Esophagus squamous epithelium (tissue), 5 donors: ENCODE measurements at regions not wholly inside any gene's neighbourhood (a gene's known extent, or its start where the extent isn't known, plus 50 kb on each side); places are given as distances from the start of the nearest gene placed in this dataset.
A peak's percentile ranks its signal among the peaks of the same experiment; 100 is the strongest.

ENCODE experiments used
- DNase-seq: peaks from one replicate; lab custom pipeline; 2025; lab: John Stamatoyannopoulos, UW
- H3K27ac ChIP-seq, 4 donors: fragments of 200-600 bp; sonication (generic); one replicate each; pipeline ENCODE4 v1.5.1; 2016 to 2019; ENCODE audit warnings: mild to moderate bottlenecking in 1 of 4
- H3K27me3 ChIP-seq, 4 donors: fragments of 200-600 bp; sonication (generic); 1 replicate in 3 of 4; 2 replicates in 1 of 4; pipeline versions ENCODE4 v1.5.1 to v1.6.0; 2017 to 2021; ENCODE audit warnings: antibody characterized with exemption in 1 of 4
- H3K36me3 ChIP-seq, 3 donors: fragments of 200-600 bp; sonication (generic); one replicate each; pipeline ENCODE4 v1.5.1; 2016 to 2019
- H3K4me1 ChIP-seq, 3 donors: fragments of 200-600 bp; sonication (generic); one replicate each; pipeline ENCODE4 v1.5.1; 2017 to 2019
- H3K4me3 ChIP-seq, 4 donors: fragments of 200-600 bp; sonication (generic); 1 replicate in 3 of 4; 2 replicates in 1 of 4; pipeline ENCODE4 v1.5.1; 2016 to 2019; ENCODE audit warnings: mild to moderate bottlenecking in 2 of 4, moderate library complexity in 1 of 4
- H3K9me3 ChIP-seq, 3 donors: fragments of 200-600 bp; sonication (generic); one replicate each; pipeline ENCODE4 v1.5.1; 2016 to 2019
- POLR2A ChIP-seq, 4 donors: fragments of 450-650 bp; IDR thresholded peaks; one replicate each; pipeline ENCODE4 v1.6.1; 2017; ENCODE audit warnings: antibody characterized with exemption in 4 of 4, mild to moderate bottlenecking in 4 of 4, moderate library complexity in 3 of 4
- WGBS, 2 donors: methylation state at CpG; one replicate each; pipeline ENCODE4 v1.1.5; 2018; 5-methylcytosine and 5-hydroxymethylcytosine counted together
- intact Hi-C: fragments of 100-400 bp; cut with DNase I; formaldehyde crosslinking; loops from one replicate; pipeline ENCODE4 v1.15.0; 2022
- TF ChIP-seq, protein P1 (sequence below), 6 experiments: fragments of 450-650 bp in 4 of 6; fragments of 200-600 bp in 2 of 6; sonication (generic) in 2 of 6; IDR thresholded peaks; one replicate each; pipeline ENCODE4 v1.5.1; 2016 to 2019; ENCODE audit warnings: antibody characterized with exemption in 6 of 6, mild to moderate bottlenecking in 4 of 6, moderate library complexity in 4 of 6
- donor health status: DM: yes; HTN: yes; CAD: no.

DNA sequence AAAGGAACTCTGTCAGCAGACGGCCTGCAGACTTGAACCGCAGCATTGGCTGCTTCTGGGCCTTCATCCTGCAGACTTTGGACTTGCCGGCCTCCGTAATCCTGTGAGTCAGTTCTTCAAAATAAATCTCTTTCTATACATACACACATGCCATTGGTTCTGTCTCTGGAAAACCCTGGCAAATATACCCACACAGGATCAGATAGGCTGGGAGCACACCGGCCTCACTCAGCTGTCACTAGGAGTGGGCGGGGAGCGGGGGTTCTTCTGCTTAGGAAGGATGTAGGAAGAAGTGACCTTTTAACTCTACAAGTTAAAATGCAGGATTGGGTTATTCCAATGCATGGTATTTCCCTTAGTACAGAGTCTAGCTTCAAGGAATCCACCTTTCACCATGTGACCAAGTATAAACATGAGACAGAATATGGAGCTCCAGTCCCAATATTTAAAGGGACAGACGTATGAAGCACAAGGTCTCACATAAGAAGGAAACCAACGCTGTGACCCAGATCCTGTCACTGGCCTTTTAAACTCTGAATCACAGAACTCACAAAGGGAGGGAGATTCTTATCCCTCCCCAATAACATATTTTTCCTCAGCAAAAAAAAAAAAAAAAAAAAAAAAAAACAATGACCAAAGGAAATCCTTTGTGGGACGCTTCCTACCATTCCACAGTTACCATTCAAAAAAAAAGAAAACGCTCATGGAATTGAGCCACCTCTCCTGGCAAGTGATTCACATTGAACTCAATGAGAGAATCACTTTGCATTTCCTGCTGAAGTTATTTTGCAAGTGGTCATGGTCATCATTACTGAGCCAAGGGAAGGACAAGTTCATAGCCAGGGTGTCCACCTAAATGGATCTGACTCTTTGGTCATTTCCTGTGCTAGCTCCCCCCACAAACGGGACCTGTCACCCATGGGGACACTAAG lies 352.9 kb downstream of the FOXO1 start:
- no peaks in the 10 kb centered on the region for H3K36me3 ChIP-seq
- TF ChIP-seq, protein P1, sequence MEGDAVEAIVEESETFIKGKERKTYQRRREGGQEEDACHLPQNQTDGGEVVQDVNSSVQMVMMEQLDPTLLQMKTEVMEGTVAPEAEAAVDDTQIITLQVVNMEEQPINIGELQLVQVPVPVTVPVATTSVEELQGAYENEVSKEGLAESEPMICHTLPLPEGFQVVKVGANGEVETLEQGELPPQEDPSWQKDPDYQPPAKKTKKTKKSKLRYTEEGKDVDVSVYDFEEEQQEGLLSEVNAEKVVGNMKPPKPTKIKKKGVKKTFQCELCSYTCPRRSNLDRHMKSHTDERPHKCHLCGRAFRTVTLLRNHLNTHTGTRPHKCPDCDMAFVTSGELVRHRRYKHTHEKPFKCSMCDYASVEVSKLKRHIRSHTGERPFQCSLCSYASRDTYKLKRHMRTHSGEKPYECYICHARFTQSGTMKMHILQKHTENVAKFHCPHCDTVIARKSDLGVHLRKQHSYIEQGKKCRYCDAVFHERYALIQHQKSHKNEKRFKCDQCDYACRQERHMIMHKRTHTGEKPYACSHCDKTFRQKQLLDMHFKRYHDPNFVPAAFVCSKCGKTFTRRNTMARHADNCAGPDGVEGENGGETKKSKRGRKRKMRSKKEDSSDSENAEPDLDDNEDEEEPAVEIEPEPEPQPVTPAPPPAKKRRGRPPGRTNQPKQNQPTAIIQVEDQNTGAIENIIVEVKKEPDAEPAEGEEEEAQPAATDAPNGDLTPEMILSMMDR (IDR thresholded peaks at IDR 0.05) = no peak
- no peak for TF ChIP-seq POLR2A (IDR thresholded peaks at IDR 0.05)
- WGBS, 2 donors = 80 to 81% methylated on average over 10 to 12 of the region's 12 CpGs
- no peak for DNase-seq
- intact Hi-C loops = no loop called here
- H3K4me3 ChIP-seq = no peak overlapping the region
- no peaks in the 10 kb centered on the region for H3K9me3 ChIP-seq
- peak overlapping the region in 2 of 4 donors; percentile 6 to 30 for H3K27ac ChIP-seq
- H3K4me1 ChIP-seq = peaks cover 0 to 22% (median 8%) of the 10 kb centered on the region in 3 donors
- H3K27me3 ChIP-seq = peaks cover 0 to 16% (median 0%) of the 10 kb centered on the region in 4 donors

DNA sequence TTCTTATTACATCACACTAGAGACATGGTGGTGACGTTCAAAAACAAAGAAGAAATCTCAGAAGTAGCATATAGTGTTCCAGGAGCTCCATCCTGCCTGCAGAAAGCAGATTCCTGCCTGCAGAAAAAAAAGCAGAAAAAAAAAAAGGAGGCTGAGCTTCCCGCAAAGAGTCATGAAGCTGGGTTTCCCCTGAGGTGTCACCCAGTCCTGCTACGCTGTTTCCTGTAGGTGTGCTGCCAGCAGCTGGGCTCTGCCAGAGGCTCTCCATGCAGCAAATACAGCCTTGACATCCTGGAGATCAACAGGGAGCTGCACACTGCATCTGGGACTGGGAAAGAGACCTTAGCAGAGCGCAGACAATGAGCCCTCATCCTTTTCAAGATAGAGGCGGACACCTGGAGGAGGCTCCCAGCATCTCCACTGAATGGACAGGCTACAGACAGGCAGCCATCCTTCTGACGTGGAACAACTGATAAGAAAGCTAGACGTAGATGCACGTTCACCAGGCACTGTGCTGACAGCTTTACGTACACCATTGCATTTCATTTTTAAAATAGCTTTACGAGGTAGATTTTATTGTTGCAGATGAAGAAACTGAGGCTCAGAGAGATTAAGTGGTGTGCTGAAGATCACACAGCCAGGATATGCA lies 350.9 kb downstream of the FOXO1 start:
- no peak overlapping the region for H3K4me3 ChIP-seq
- intact Hi-C loops = no loop called here
- no peak for TF ChIP-seq POLR2A (IDR thresholded peaks at IDR 0.05)
- TF ChIP-seq, protein P1 (IDR thresholded peaks at IDR 0.05) = no peak
- 62 to 72% methylated on average over 9 of the region's 10 CpGs for WGBS, 2 donors
- DNase-seq = no peak
- peaks cover 0 to 16% (median 0%) of the 10 kb centered on the region in 4 donors for H3K27me3 ChIP-seq
- peaks cover 0 to 24% (median 8%) of the 10 kb centered on the region in 3 donors for H3K4me1 ChIP-seq
- H3K36me3 ChIP-seq = no peaks in the 10 kb centered on the region
- no peak overlapping the region for H3K27ac ChIP-seq
- no peaks in the 10 kb centered on the region for H3K9me3 ChIP-seq

DNA sequence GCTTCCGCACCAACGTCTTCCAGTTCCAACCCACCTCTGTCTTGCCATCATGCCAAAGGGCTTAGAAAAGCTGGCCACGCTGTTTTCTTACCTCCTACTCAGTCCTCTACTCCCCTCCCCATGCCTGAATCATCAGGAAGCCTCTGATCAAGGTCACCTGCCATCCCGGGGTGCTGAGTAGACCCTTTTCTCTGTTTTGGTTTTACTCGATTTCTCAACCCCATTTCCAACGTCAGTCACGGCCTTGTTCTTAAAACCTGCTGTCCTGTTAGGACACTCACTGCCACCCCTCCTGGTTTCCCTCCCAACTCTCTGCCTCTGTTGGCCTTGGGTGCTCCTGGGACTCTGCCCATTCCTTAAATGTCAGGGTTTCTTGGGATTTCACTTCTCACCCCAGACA lies 350.1 kb downstream of the FOXO1 start:
- intact Hi-C loops = no loop called here
- no peaks in the 10 kb centered on the region for H3K9me3 ChIP-seq
- WGBS, 2 donors = 74 to 76% methylated on average over 7 of the region's 7 CpGs

DNA sequence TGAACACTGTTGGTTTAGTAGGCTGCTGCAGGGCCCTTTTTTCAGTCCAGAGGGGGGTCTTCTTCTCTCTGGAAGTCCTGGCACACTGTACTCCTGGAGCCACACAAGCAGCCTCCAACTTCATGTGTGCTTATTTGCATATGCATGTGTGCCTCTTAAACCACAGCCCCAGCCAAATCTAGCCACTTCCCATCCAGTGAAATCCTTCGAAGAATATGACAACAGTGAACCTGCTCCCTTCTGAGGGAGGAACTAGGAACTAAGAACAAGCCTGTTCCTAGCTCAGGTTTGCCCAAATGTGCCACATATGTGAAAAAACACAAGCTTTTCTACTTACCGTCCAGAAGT lies 348.5 kb downstream of the FOXO1 start:
- peaks cover 0 to 16% (median 0%) of the 10 kb centered on the region in 4 donors for H3K27me3 ChIP-seq
- no peak overlapping the region for H3K27ac ChIP-seq
- TF ChIP-seq POLR2A (IDR thresholded peaks at IDR 0.05) = no peak
- TF ChIP-seq, protein P1 (IDR thresholded peaks at IDR 0.05) = no peak
- no peak for DNase-seq
- intact Hi-C loops = no loop called here
- H3K9me3 ChIP-seq = peaks cover 0 to under 1% (median 0%) of the 10 kb centered on the region in 3 donors
- no peaks in the 10 kb centered on the region for H3K36me3 ChIP-seq
- no peak overlapping the region for H3K4me3 ChIP-seq
- WGBS, 2 donors = 39 to 53% methylated on average over 2 of the region's 2 CpGs
- H3K4me1 ChIP-seq = peaks cover 0 to 24% (median 8%) of the 10 kb centered on the region in 3 donors

More for the DNA sequence above, 350.1 kb downstream of the FOXO1 start:
- DNase-seq = no peak
- H3K27me3 ChIP-seq = peaks cover 0 to 16% (median 0%) of the 10 kb centered on the region in 4 donors
- no peak overlapping the region for H3K27ac ChIP-seq
- no peak overlapping the region for H3K4me3 ChIP-seq
- H3K4me1 ChIP-seq = peaks cover 0 to 24% (median 8%) of the 10 kb centered on the region in 3 donors
- H3K36me3 ChIP-seq = no peaks in the 10 kb centered on the region
- no peak for TF ChIP-seq POLR2A (IDR thresholded peaks at IDR 0.05)
- TF ChIP-seq, protein P1 (IDR thresholded peaks at IDR 0.05) = no peak

DNA sequence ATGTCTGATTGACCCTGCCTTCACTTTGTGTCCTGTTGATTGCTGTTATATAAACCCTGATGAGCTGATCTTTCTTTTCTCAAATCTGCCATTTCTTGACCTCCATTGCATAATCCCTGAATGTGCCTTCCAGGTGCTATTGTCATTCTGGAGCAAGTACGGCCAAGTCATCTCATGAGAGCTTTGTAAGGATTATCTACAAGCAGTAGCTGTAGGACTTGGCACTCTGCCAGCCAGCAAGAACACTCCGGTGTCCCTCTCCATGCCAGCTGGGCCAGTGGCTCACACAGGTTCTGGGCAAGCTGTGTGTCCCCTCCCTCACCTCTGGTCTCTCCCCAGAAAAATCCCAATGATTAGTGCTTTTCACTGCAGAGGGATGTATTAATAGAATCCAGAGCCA lies 348.1 kb downstream of the FOXO1 start:
- DNase-seq = no peak
- peaks cover 0 to 24% (median 8%) of the 10 kb centered on the region in 3 donors for H3K4me1 ChIP-seq
- intact Hi-C loops = no loop called here
- H3K36me3 ChIP-seq = no peaks in the 10 kb centered on the region
- no peak overlapping the region for H3K27ac ChIP-seq
- TF ChIP-seq POLR2A (IDR thresholded peaks at IDR 0.05) = no peak
- TF ChIP-seq, protein P1 (IDR thresholded peaks at IDR 0.05) = no peak
- WGBS, 2 donors = 20 to 31% methylated on average over 2 of the region's 2 CpGs
- no peak overlapping the region for H3K4me3 ChIP-seq
- peaks cover 0 to 4% (median 0%) of the 10 kb centered on the region in 3 donors for H3K9me3 ChIP-seq
- H3K27me3 ChIP-seq = peaks cover 0 to 16% (median 0%) of the 10 kb centered on the region in 4 donors
